Prostate gland (tissue), 2 donors: ENCODE measurements at regions not wholly inside any gene's neighbourhood (a gene's known extent, or its start where the extent isn't known, plus 50 kb on each side); places are given as distances from the start of the nearest gene placed in this dataset.

Experiments
- CTCF ChIP-seq, 4 experiments: fragments of 200-600 bp in 2 of 4; fragments of 450-650 bp in 2 of 4; sonication (generic) in 2 of 4; IDR thresholded peaks; 1 replicate in 3 of 4; 2 replicates in 1 of 4; pipeline ENCODE4 v1.5.1; 2016 to 2019; ENCODE audit warnings: antibody characterized with exemption in 4 of 4, mild to moderate bottlenecking in 2 of 4, moderate library complexity in 2 of 4
- POLR2A ChIP-seq: fragments of 450-650 bp; IDR thresholded peaks from one replicate; pipeline ENCODE4 v1.6.1; 2016; ENCODE audit warnings: antibody characterized with exemption, mild to moderate bottlenecking

- TF ChIP-seq CTCF (IDR thresholded peaks at IDR 0.05), result no peak
- no peak for TF ChIP-seq POLR2A
These were observed 448.7 kb downstream of the DCDC2C start for GRCh38 chr2:4152051-4152450.
